ENCODE measurements at regions not wholly inside any gene's neighbourhood (a gene's known extent, or its start where the extent isn't known, plus 50 kb on each side); places are given as distances from the start of the nearest gene placed in this dataset.

GRCh38 chr3:18868911-18869689 lies 279.2 kb upstream of the KCNH8 start:
- no peaks in the 10 kb centered on the region for H3K9me3 ChIP-seq
- intact Hi-C loops (cut with DNase I) = no loop called here
- TF ChIP-seq, protein P1, sequence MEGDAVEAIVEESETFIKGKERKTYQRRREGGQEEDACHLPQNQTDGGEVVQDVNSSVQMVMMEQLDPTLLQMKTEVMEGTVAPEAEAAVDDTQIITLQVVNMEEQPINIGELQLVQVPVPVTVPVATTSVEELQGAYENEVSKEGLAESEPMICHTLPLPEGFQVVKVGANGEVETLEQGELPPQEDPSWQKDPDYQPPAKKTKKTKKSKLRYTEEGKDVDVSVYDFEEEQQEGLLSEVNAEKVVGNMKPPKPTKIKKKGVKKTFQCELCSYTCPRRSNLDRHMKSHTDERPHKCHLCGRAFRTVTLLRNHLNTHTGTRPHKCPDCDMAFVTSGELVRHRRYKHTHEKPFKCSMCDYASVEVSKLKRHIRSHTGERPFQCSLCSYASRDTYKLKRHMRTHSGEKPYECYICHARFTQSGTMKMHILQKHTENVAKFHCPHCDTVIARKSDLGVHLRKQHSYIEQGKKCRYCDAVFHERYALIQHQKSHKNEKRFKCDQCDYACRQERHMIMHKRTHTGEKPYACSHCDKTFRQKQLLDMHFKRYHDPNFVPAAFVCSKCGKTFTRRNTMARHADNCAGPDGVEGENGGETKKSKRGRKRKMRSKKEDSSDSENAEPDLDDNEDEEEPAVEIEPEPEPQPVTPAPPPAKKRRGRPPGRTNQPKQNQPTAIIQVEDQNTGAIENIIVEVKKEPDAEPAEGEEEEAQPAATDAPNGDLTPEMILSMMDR (IDR thresholded peaks at IDR 0.05) = no peak
- DNase-seq (ENCODE audit: low spot score in 2 of 2) = no peak
- no peak overlapping the region for H3K4me3 ChIP-seq
- no peaks in the 10 kb centered on the region for H3K4me1 ChIP-seq
- no peaks in the 10 kb centered on the region for H3K27me3 ChIP-seq
- no peak overlapping the region for H3K27ac ChIP-seq
- no peaks in the 10 kb centered on the region for H3K36me3 ChIP-seq

GRCh38 chr3:18866899-18867298 lies 281.4 kb upstream of the KCNH8 start:
- Histone ChIP-seq H3K36me3 (no peaks in the 10 kb centered on the region), H3K4me3 (no peak overlapping the region), H3K4me1 (no peaks in the 10 kb centered on the region), H3K27me3 (no peaks in the 10 kb centered on the region), H3K27ac (no peak overlapping the region), H3K9me3 (no peaks in the 10 kb centered on the region)
- TF ChIP-seq, protein P1 (IDR thresholded peaks at IDR 0.05) = no peak
- DNase-seq (ENCODE audit: low spot score in 2 of 2) = no peak
- intact Hi-C loops (cut with DNase I) = no loop called here

GRCh38 chr3:18864933-18865731 lies 283.2 kb upstream of the KCNH8 start:
- TF ChIP-seq, protein P1 (IDR thresholded peaks at IDR 0.05) = no peak

GRCh38 chr3:18862077-18862476 lies 286.2 kb upstream of the KCNH8 start:
- no peaks in the 10 kb centered on the region for H3K9me3 ChIP-seq
- H3K4me1 ChIP-seq = no peaks in the 10 kb centered on the region
- TF ChIP-seq, protein P1 (IDR thresholded peaks at IDR 0.05) = no peak
- H3K27me3 ChIP-seq = no peaks in the 10 kb centered on the region
- no peak overlapping the region for H3K27ac ChIP-seq
- H3K4me3 ChIP-seq = no peak overlapping the region
- intact Hi-C loops (cut with DNase I) = no loop called here
- DNase-seq (ENCODE audit: low spot score in 2 of 2) = no peak
- H3K36me3 ChIP-seq = no peaks in the 10 kb centered on the region

More at GRCh38 chr3:18864933-18865731, 283.2 kb upstream of the KCNH8 start:
- H3K4me1 ChIP-seq = no peaks in the 10 kb centered on the region
- no peaks in the 10 kb centered on the region for H3K36me3 ChIP-seq
- no peak overlapping the region for H3K4me3 ChIP-seq
- H3K9me3 ChIP-seq = no peaks in the 10 kb centered on the region
- DNase-seq (ENCODE audit: low spot score in 2 of 2) = no peak
- intact Hi-C loops (cut with DNase I) = no loop called here
- H3K27me3 ChIP-seq = no peaks in the 10 kb centered on the region
- no peak overlapping the region for H3K27ac ChIP-seq

GRCh38 chr3:18861137-18861536 lies 287.2 kb upstream of the KCNH8 start:
- H3K9me3 ChIP-seq = no peaks in the 10 kb centered on the region
- no peaks in the 10 kb centered on the region for H3K4me1 ChIP-seq
- H3K36me3 ChIP-seq = no peaks in the 10 kb centered on the region
- intact Hi-C loops (cut with DNase I) = no loop called here
- no peak overlapping the region for H3K27ac ChIP-seq
- H3K4me3 ChIP-seq = no peak overlapping the region
- TF ChIP-seq, protein P1 (IDR thresholded peaks at IDR 0.05) = no peak
- no peaks in the 10 kb centered on the region for H3K27me3 ChIP-seq
- DNase-seq (ENCODE audit: low spot score in 2 of 2) = no peak

Data from ascending aorta (tissue), 2 donors.